ENCODE measurements at regions not wholly inside any gene's neighbourhood (a gene's known extent, or its start where the extent isn't known, plus 50 kb on each side); places are given as distances from the start of the nearest gene placed in this dataset.

DNA sequence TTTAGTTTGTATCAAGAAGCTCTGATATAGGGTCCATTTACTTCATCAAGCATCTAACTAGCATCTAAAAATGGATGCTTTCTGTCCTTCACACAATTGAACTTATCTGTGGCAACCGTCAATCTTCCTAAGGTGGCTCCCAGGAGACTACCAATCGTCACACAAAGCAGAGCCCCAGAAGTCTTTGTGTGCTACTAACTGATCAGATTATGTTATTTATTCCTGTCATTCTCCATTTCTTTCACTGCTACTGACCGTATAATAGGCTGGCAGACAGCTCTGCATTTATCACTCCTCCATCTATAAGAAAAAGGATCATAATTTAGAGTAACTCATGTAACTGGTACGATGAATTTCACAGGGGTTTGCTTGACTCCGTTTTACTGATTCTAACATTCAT, 585.0 kb upstream of the NXPH2 start:
- Histone ChIP-seq H3K4me1 (ENCODE audit: low read depth, poor library complexity, severe bottlenecking) (no peaks in the 10 kb centered on the region), H3K4me2 (no peak overlapping the region), H3K79me2 (ENCODE audit: insufficient read depth, low read depth) (no peaks in the 10 kb centered on the region), H3K36me3 (ENCODE audit: insufficient read depth) (no peaks in the 10 kb centered on the region), H3K9ac (no peak overlapping the region), H3K27me3 (ENCODE audit: insufficient read depth, low read depth) (no peaks in the 10 kb centered on the region), H2AFZ (ENCODE audit: low read depth) (no peak overlapping the region), H3K27ac (no peak overlapping the region), H3K4me3 (IDR thresholded peaks at IDR 0.05; ENCODE audit: insufficient read depth, low read depth, low read length) (no peak overlapping the region), H4K20me1 (ENCODE audit: insufficient read depth) (no peaks in the 10 kb centered on the region)
- TF ChIP-seq, protein P1, sequence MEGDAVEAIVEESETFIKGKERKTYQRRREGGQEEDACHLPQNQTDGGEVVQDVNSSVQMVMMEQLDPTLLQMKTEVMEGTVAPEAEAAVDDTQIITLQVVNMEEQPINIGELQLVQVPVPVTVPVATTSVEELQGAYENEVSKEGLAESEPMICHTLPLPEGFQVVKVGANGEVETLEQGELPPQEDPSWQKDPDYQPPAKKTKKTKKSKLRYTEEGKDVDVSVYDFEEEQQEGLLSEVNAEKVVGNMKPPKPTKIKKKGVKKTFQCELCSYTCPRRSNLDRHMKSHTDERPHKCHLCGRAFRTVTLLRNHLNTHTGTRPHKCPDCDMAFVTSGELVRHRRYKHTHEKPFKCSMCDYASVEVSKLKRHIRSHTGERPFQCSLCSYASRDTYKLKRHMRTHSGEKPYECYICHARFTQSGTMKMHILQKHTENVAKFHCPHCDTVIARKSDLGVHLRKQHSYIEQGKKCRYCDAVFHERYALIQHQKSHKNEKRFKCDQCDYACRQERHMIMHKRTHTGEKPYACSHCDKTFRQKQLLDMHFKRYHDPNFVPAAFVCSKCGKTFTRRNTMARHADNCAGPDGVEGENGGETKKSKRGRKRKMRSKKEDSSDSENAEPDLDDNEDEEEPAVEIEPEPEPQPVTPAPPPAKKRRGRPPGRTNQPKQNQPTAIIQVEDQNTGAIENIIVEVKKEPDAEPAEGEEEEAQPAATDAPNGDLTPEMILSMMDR (conservative IDR thresholded peaks at IDR 0.05; ENCODE audit: low read depth, low read length), result no peak

DNA sequence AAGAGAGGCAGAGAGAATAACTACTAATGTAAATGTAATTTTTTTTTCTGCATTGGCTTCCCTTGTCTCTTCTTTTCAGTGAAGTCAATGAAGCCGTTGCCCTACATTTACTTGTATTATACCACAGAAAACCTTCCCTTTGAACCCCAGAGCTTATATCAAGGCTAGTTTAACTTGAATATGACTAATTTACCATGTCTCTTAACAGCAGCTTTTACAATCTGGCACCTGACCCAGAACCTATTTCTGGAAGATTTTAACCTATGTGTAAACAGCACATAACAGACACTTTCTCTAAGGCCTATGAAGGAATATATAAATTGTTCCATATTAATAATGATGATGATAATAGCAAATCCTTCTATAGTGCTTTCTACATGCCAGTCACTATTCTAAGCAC, 580.5 kb upstream of the NXPH2 start:
- Histone ChIP-seq H3K9ac (no peak overlapping the region), H2AFZ (ENCODE audit: low read depth) (no peak overlapping the region), H3K4me3 (IDR thresholded peaks at IDR 0.05; ENCODE audit: insufficient read depth, low read depth, low read length) (no peak overlapping the region), H3K4me2 (no peak overlapping the region), H3K4me1 (ENCODE audit: low read depth, poor library complexity, severe bottlenecking) (no peaks in the 10 kb centered on the region), H3K27ac (no peak overlapping the region), H3K27me3 (ENCODE audit: insufficient read depth, low read depth) (no peaks in the 10 kb centered on the region), H4K20me1 (ENCODE audit: insufficient read depth) (no peaks in the 10 kb centered on the region), H3K79me2 (ENCODE audit: insufficient read depth, low read depth) (no peaks in the 10 kb centered on the region), H3K36me3 (ENCODE audit: insufficient read depth) (no peaks in the 10 kb centered on the region)
- TF ChIP-seq, protein P1 (conservative IDR thresholded peaks at IDR 0.05; ENCODE audit: low read depth, low read length), result no peak

DNA sequence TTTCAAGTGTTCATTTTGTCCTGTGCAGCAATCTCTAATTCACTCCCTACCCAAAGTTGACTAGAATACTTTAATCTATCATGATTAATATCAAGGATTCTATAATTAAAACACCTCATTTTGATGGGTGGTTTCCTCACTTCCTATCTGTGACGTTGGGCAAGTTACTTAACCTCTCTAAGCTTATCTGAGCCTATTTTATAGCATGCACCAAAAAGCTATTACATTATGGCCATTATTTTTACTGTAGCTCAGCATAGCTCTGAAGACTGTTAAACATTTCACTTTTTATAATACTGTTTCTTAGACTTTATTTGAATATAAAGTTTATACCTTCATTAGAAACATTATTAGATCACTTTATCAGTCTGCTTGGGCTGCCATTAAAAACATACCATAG, 579.6 kb upstream of the NXPH2 start:
- no peaks in the 10 kb centered on the region for H3K36me3 ChIP-seq (ENCODE audit: insufficient read depth)
- H3K9ac ChIP-seq, result no peak overlapping the region
- no peaks in the 10 kb centered on the region for H4K20me1 ChIP-seq (ENCODE audit: insufficient read depth)
- no peak overlapping the region for H3K4me3 ChIP-seq (IDR thresholded peaks at IDR 0.05; ENCODE audit: insufficient read depth, low read depth, low read length)
- H3K4me1 ChIP-seq (ENCODE audit: low read depth, poor library complexity, severe bottlenecking), result no peaks in the 10 kb centered on the region
- no peaks in the 10 kb centered on the region for H3K79me2 ChIP-seq (ENCODE audit: insufficient read depth, low read depth)
- H2AFZ ChIP-seq (ENCODE audit: low read depth), result no peak overlapping the region
- no peaks in the 10 kb centered on the region for H3K27me3 ChIP-seq (ENCODE audit: insufficient read depth, low read depth)
- TF ChIP-seq, protein P1 (conservative IDR thresholded peaks at IDR 0.05; ENCODE audit: low read depth, low read length), result no peak
- no peak overlapping the region for H3K27ac ChIP-seq
- H3K4me2 ChIP-seq, result no peak overlapping the region

DNA sequence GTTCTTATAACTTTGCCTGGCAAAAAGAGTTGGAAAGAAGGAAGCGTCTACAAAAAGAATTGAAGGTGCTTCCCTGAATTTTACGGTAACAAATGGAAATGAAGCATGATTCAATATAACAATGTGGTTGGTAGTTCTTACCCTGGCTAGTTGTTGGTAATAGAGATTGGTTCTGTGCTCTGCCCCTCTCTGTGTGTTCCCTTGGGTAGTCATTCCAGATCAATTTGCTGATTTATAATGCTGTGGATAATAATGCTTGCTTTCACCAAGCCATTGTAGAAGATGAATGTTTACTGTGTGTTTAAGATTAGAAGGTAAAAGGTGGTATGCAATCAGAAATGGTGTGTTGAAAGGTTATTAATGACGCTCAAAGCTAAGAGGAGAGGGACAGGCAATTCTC, 577.8 kb upstream of the NXPH2 start:
- no peak overlapping the region for H3K9ac ChIP-seq
- no peak overlapping the region for H3K4me3 ChIP-seq (IDR thresholded peaks at IDR 0.05; ENCODE audit: insufficient read depth, low read depth, low read length)
- H4K20me1 ChIP-seq (ENCODE audit: insufficient read depth), result no peaks in the 10 kb centered on the region
- no peak overlapping the region for H3K27ac ChIP-seq
- H3K27me3 ChIP-seq (ENCODE audit: insufficient read depth, low read depth), result no peaks in the 10 kb centered on the region
- H2AFZ ChIP-seq (ENCODE audit: low read depth), result no peak overlapping the region
- H3K4me2 ChIP-seq, result no peak overlapping the region
- no peaks in the 10 kb centered on the region for H3K36me3 ChIP-seq (ENCODE audit: insufficient read depth)
- H3K4me1 ChIP-seq (ENCODE audit: low read depth, poor library complexity, severe bottlenecking), result no peaks in the 10 kb centered on the region
- TF ChIP-seq, protein P1 (conservative IDR thresholded peaks at IDR 0.05; ENCODE audit: low read depth, low read length), result no peak
- H3K79me2 ChIP-seq (ENCODE audit: insufficient read depth, low read depth), result no peaks in the 10 kb centered on the region

DNA sequence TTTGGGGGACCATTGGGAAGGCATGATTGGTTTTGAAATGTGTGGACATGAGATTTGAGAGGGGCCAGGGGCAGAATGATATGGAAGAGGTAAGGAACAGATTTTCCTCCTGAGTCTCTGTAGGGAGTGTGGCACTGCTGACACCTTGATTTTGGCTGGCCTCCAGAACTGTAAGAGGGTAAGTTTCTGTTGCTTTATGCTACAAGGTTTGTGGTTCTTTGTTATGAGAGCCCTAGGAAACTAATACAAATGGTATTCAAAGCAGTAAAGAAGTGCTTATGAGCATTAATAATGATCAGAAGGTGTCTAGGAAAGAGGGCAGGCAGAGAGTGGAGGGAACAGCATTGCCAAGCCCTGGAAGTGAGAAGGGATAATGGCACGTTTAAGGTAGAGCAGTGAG, 574.3 kb upstream of the NXPH2 start:
- Histone ChIP-seq H3K4me3 (IDR thresholded peaks at IDR 0.05; ENCODE audit: insufficient read depth, low read depth, low read length) (no peak overlapping the region), H3K9ac (no peak overlapping the region), H3K4me2 (no peak overlapping the region), H3K4me1 (ENCODE audit: low read depth, poor library complexity, severe bottlenecking) (no peaks in the 10 kb centered on the region), H3K27me3 (ENCODE audit: insufficient read depth, low read depth) (no peaks in the 10 kb centered on the region), H3K79me2 (ENCODE audit: insufficient read depth, low read depth) (no peaks in the 10 kb centered on the region), H2AFZ (ENCODE audit: low read depth) (no peak overlapping the region), H3K27ac (no peak overlapping the region), H3K36me3 (ENCODE audit: insufficient read depth) (no peaks in the 10 kb centered on the region), H4K20me1 (ENCODE audit: insufficient read depth) (no peaks in the 10 kb centered on the region)
- TF ChIP-seq, protein P1 (conservative IDR thresholded peaks at IDR 0.05; ENCODE audit: low read depth, low read length), result no peak
